Vagina (tissue), 2 donors: ENCODE measurements at regions not wholly inside any gene's neighbourhood (a gene's known extent, or its start where the extent isn't known, plus 50 kb on each side); places are given as distances from the start of the nearest gene placed in this dataset.

Experiments
- DNase-seq, 2 donors: peaks; one replicate each; pipeline ENCODE4 v3.0.0-alpha.2; 2017; ENCODE audit errors: extremely low spot score in 2 of 2
- H3K27ac ChIP-seq: fragments of 200-600 bp; sonication (generic); one replicate; pipeline ENCODE4 v1.5.1; 2019
- H3K27me3 ChIP-seq: fragments of 200-600 bp; sonication (generic); one replicate; pipeline ENCODE4 v1.5.1; 2019
- H3K36me3 ChIP-seq, 2 donors: fragments of 200-600 bp; sonication (generic); one replicate each; pipeline ENCODE4 v1.5.1; 2017 to 2019
- H3K4me1 ChIP-seq: fragments of 200-600 bp; sonication (generic); one replicate; pipeline ENCODE4 v1.5.1; 2019
- H3K4me3 ChIP-seq, 2 donors: fragments of 200-600 bp; sonication (generic); 1 replicate in 1 of 2; 2 replicates in 1 of 2; pipeline ENCODE4 v1.5.1; 2016 to 2019
- H3K9me3 ChIP-seq: fragments of 200-600 bp; sonication (generic); one replicate; pipeline ENCODE4 v1.5.1; 2019
- POLR2A ChIP-seq, 2 donors: fragments of 450-650 bp; IDR thresholded peaks; one replicate each; pipeline ENCODE4 v1.6.1; 2017; ENCODE audit warnings: antibody characterized with exemption in 2 of 2, mild to moderate bottlenecking in 2 of 2, moderate library complexity in 2 of 2
- POLR2AphosphoS5 ChIP-seq, 2 donors: sonication (generic); formaldehyde crosslinking; IDR thresholded peaks; one replicate each; pipeline ENCODE4 v1.9.0; 2017; ENCODE audit warnings: antibody characterized with exemption in 2 of 2, mild to moderate bottlenecking in 2 of 2, low read depth in 1 of 2; ENCODE audit not compliant: insufficient read depth in 1 of 2
- intact Hi-C: fragments of 100-400 bp; cut with DNase I; formaldehyde crosslinking; loops from one replicate; pipeline ENCODE4 v1.15.1; 2023
- TF ChIP-seq, protein P1 (sequence below), 3 experiments: fragments of 450-650 bp in 2 of 3; fragments of 200-600 bp in 1 of 3; sonication (generic) in 1 of 3; IDR thresholded peaks; one replicate each; pipeline ENCODE4 v1.5.1; 2017 to 2019; ENCODE audit warnings: antibody characterized with exemption in 3 of 3, mild to moderate bottlenecking in 2 of 3, moderate library complexity in 2 of 3

DNA sequence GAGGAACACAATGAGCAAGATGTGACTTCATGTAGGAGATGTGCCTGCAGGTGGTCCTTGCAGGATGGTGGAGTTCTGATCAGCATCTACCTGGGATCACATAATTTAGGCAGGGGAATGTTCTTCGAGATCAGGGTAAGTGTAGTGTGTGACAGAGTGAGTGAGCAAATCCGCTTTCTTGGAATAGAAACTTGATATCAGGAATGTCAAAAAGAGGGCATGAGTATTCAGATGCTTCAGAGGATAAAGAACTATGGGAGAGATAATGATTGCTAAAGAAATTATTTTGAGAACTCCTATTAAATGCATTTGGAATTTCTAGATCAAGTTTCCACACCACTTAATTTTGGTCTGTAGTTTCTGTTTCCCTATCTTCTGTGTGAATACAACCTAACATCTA, 463.6 kb upstream of the SLC14A2 start:
- no peaks in the 10 kb centered on the region for H3K9me3 ChIP-seq
- no peak for DNase-seq
- H3K4me3 ChIP-seq = no peak overlapping the region
- H3K36me3 ChIP-seq = no peaks in the 10 kb centered on the region
- TF ChIP-seq, protein P1, sequence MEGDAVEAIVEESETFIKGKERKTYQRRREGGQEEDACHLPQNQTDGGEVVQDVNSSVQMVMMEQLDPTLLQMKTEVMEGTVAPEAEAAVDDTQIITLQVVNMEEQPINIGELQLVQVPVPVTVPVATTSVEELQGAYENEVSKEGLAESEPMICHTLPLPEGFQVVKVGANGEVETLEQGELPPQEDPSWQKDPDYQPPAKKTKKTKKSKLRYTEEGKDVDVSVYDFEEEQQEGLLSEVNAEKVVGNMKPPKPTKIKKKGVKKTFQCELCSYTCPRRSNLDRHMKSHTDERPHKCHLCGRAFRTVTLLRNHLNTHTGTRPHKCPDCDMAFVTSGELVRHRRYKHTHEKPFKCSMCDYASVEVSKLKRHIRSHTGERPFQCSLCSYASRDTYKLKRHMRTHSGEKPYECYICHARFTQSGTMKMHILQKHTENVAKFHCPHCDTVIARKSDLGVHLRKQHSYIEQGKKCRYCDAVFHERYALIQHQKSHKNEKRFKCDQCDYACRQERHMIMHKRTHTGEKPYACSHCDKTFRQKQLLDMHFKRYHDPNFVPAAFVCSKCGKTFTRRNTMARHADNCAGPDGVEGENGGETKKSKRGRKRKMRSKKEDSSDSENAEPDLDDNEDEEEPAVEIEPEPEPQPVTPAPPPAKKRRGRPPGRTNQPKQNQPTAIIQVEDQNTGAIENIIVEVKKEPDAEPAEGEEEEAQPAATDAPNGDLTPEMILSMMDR (IDR thresholded peaks at IDR 0.05) = no peak
- TF ChIP-seq POLR2AphosphoS5 (IDR thresholded peaks at IDR 0.05; ENCODE audit: insufficient read depth in 1 of 2, low read depth in 1 of 2) = no peak
- no peak for TF ChIP-seq POLR2A (IDR thresholded peaks at IDR 0.05)
- no peak overlapping the region for H3K27ac ChIP-seq
- no peaks in the 10 kb centered on the region for H3K27me3 ChIP-seq
- H3K4me1 ChIP-seq = no peaks in the 10 kb centered on the region
- intact Hi-C loops = no loop called here

DNA sequence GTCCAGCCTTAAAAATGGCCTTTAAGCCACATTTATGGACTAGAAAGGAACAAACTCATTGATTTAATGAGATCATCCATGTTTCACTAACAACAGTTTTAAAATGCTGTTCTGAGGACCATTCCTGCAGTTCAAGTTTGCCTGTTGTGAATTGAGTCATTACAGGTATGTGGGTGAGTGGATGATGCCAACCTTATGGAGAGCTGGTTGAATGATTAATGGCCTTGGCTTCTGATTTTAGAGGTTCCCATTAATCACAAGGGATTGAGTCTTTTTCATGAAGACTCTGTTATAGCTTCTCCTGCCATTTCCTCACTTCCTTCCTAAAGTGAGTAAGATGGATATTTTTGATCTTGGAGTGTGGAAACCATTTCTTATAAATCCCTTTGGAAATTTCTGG, 459.8 kb upstream of the SLC14A2 start:
- intact Hi-C loops = no loop called here
- TF ChIP-seq POLR2AphosphoS5 (IDR thresholded peaks at IDR 0.05; ENCODE audit: insufficient read depth in 1 of 2, low read depth in 1 of 2) (no peak), POLR2A (IDR thresholded peaks at IDR 0.05) (no peak)
- TF ChIP-seq, protein P1 (IDR thresholded peaks at IDR 0.05) = no peak
- Histone ChIP-seq H3K4me1 (no peaks in the 10 kb centered on the region), H3K9me3 (no peaks in the 10 kb centered on the region), H3K27ac (no peak overlapping the region), H3K4me3 (no peak overlapping the region), H3K27me3 (no peaks in the 10 kb centered on the region), H3K36me3 (no peaks in the 10 kb centered on the region)
- DNase-seq = no peak

DNA sequence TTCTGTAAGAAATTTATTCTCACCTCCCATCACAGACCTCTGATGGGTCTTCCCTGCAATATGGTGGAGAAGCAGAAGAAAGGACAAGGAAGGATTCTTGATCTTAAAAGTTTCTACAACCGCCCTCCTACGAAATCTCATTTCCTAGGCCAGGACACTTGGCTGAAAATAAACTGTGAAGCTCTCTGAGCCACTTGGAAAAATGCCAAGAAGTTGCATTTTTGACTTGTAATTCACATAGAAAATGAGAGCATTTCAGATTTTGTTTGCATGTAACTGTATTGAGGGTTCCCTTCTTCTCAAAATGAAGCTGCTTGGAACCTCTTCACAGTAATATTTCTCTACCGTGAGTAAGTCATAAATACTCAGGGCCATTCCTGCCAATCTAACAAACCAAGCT, 458.3 kb upstream of the SLC14A2 start:
- Histone ChIP-seq H3K27ac (no peak overlapping the region), H3K27me3 (no peaks in the 10 kb centered on the region), H3K4me1 (no peaks in the 10 kb centered on the region), H3K4me3 (no peak overlapping the region), H3K36me3 (no peaks in the 10 kb centered on the region), H3K9me3 (no peaks in the 10 kb centered on the region)
- DNase-seq = no peak
- intact Hi-C loops = no loop called here
- no peak for TF ChIP-seq POLR2AphosphoS5 (IDR thresholded peaks at IDR 0.05; ENCODE audit: insufficient read depth in 1 of 2, low read depth in 1 of 2)
- no peak for TF ChIP-seq POLR2A (IDR thresholded peaks at IDR 0.05)
- TF ChIP-seq, protein P1 (IDR thresholded peaks at IDR 0.05) = no peak

DNA sequence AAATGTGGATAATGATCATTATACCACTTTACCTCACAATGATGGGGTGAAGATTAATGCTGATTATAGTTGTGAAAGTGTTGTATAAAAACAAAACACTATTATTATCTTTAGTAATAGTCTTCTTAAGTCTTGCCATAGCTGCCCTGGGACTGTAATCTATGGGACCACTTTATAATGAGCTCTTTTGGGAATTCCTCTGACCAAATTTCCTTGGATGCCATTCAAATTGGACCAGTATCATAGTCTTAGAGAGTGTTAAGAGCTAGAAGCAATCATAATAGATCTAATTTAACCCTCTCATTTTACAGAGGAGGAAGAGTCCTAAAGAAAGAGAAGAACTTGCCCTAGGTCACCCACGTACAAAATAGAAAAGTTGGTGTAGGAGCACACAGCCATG, 457.7 kb upstream of the SLC14A2 start:
- TF ChIP-seq POLR2A (IDR thresholded peaks at IDR 0.05) (no peak), POLR2AphosphoS5 (IDR thresholded peaks at IDR 0.05; ENCODE audit: insufficient read depth in 1 of 2, low read depth in 1 of 2) (no peak)
- TF ChIP-seq, protein P1 (IDR thresholded peaks at IDR 0.05) = no peak
- no peak overlapping the region for H3K4me3 ChIP-seq
- no peak for DNase-seq
- no peak overlapping the region for H3K27ac ChIP-seq
- intact Hi-C loops = no loop called here
- no peaks in the 10 kb centered on the region for H3K27me3 ChIP-seq
- no peaks in the 10 kb centered on the region for H3K4me1 ChIP-seq
- no peaks in the 10 kb centered on the region for H3K9me3 ChIP-seq
- H3K36me3 ChIP-seq = no peaks in the 10 kb centered on the region

DNA sequence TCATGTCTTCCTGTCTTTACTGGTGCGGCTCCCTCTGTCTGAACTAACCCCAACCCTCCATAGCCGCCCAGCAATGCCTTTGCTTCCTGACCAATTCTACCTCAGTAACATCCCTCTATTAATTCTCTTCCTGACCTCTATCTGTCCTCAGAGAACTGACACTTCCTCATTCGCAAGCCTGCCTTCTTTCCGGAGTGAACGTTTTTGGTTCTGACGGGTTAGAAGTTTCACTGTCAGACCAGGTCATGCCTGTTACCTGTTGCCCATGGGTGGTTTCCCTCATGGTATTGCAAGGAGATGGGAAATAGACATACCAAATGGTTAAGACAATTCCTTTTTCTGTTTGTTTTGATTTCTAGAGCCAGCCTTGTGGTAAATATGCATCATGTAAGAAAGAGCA, 453.4 kb upstream of the SLC14A2 start:
- H3K36me3 ChIP-seq = no peaks in the 10 kb centered on the region
- no peak for DNase-seq
- no peaks in the 10 kb centered on the region for H3K4me1 ChIP-seq
- intact Hi-C loops = no loop called here
- no peaks in the 10 kb centered on the region for H3K9me3 ChIP-seq
- TF ChIP-seq POLR2AphosphoS5 (IDR thresholded peaks at IDR 0.05; ENCODE audit: insufficient read depth in 1 of 2, low read depth in 1 of 2) = no peak
- TF ChIP-seq, protein P1 (IDR thresholded peaks at IDR 0.05) = no peak
- no peak for TF ChIP-seq POLR2A (IDR thresholded peaks at IDR 0.05)
- no peak overlapping the region for H3K4me3 ChIP-seq
- no peaks in the 10 kb centered on the region for H3K27me3 ChIP-seq
- no peak overlapping the region for H3K27ac ChIP-seq
